AG04449 (cell line): ENCODE measurements at regions not wholly inside any gene's neighbourhood (a gene's known extent, or its start where the extent isn't known, plus 50 kb on each side); places are given as distances from the start of the nearest gene placed in this dataset.

ENCODE experiments used
- CTCF ChIA-PET: fragments of 350-600 bp; formaldehyde crosslinking; extraction: SDS; loops from one replicate; lab custom pipeline; 2021; ENCODE audit warnings: antibody characterized with exemption; lab: Yijun Ruan, JAX
- POLR2A ChIA-PET: fragments of 400-600, 350-600 bp; formaldehyde crosslinking; extraction: SDS; loops from one replicate; lab custom pipeline; 2020; ENCODE audit warnings: antibody characterized with exemption, inconsistent platforms; lab: Yijun Ruan, JAX
- DNase-seq: peaks from one replicate; pipeline ENCODE4 v3.0.0-alpha.2; 2010; ENCODE audit warnings: low read depth, low spot score
- H3K4me3 ChIP-seq: 2 replicates; pipeline ENCODE4 v1.5.1; 2011; ENCODE audit warnings: low read depth, mild to moderate bottlenecking, control low read depth, low read length
- CTCF ChIP-seq: IDR thresholded peaks from one replicate; pipeline ENCODE4 v1.5.1; 2011; ENCODE audit warnings: mild to moderate bottlenecking, moderate library complexity, low read length, control low read depth, inconsistent platforms; ENCODE audit not compliant: insufficient read depth; ENCODE audit errors: missing control alignments

GRCh38 chr18:48488388-48488850, 50.4 kb upstream of the CTIF start:
- ChIA-PET CTCF (interaction anchor here (1.4 to 7.3 kb wide), 2 partner anchors 14 to 180 kb away, joined by 3 to 85 read pairs; no protein-coding TSS in a partner anchor), POLR2A (no interaction called here)
- peak; percentile 73 for DNase-seq
- TF ChIP-seq CTCF, result no peak
- no peak overlapping the region for H3K4me3 ChIP-seq

GRCh38 chr18:48486754-48487153, 52.1 kb upstream of the CTIF start:
- DNase-seq, result peak; percentile 54
- no peak overlapping the region for H3K4me3 ChIP-seq
- TF ChIP-seq CTCF, result no peak
- ChIA-PET CTCF (interaction anchor here (0.6 to 7.3 kb wide), 6 partner anchors 12 to 190 kb away, joined by 3 to 85 read pairs (median 8); no protein-coding TSS in a partner anchor), POLR2A (interaction anchor here (1.1 kb wide), 1 partner anchor 59 kb away, joined by 4 read pairs; no protein-coding TSS in a partner anchor)

- no peak for TF ChIP-seq CTCF
- POLR2A ChIA-PET, result interaction anchor here (1.1 kb wide), 1 partner anchor 60 kb away, joined by 4 read pairs; no protein-coding TSS in a partner anchor
Observed at GRCh38 chr18:48485828-48486405, 52.9 kb upstream of the CTIF start.

GRCh38 chr18:48481092-48481491, 57.7 kb upstream of the CTIF start:
- no peak overlapping the region for H3K4me3 ChIP-seq
- POLR2A ChIA-PET, result no interaction called here
- TF ChIP-seq CTCF, result no peak
- no peak for DNase-seq
- CTCF ChIA-PET, result interaction anchor here (1.4 to 1.5 kb wide), 4 partner anchors 13 to 196 kb away, joined by 3 to 5 read pairs (median 4); no protein-coding TSS in a partner anchor

More at GRCh38 chr18:48485828-48486405, 52.9 kb upstream of the CTIF start:
- CTCF ChIA-PET, result interaction anchor here (1.3 to 7.3 kb wide), 4 partner anchors 12 to 190 kb away, joined by 5 to 85 read pairs (median 17); no protein-coding TSS in a partner anchor
- no peak overlapping the region for H3K4me3 ChIP-seq
- no peak for DNase-seq

- no peak overlapping the region for H3K4me3 ChIP-seq
- TF ChIP-seq CTCF, result no peak
- DNase-seq, result no peak
- POLR2A ChIA-PET, result no interaction called here
- CTCF ChIA-PET, result interaction anchor here (1.1 to 1.5 kb wide), 3 partner anchors 8 to 185 kb away, joined by 4 read pairs; no protein-coding TSS in a partner anchor
Observed at GRCh38 chr18:48479531-48479930, 59.3 kb upstream of the CTIF start.

- no peak overlapping the region for H3K4me3 ChIP-seq
- POLR2A ChIA-PET, result no interaction called here
- DNase-seq, result no peak
- CTCF ChIA-PET, result interaction anchor here (0.9 to 8.6 kb wide), 5 partner anchors 8 to 192 kb away, joined by 3 to 286 read pairs (median 4); no protein-coding TSS in a partner anchor
- TF ChIP-seq CTCF, result no peak
Observed at GRCh38 chr18:48477348-48477747, 61.5 kb upstream of the CTIF start.
